MM.1S (cell line): ENCODE measurements at regions not wholly inside any gene's neighbourhood (a gene's known extent, or its start where the extent isn't known, plus 50 kb on each side); places are given as distances from the start of the nearest gene placed in this dataset.

Source experiments
- DNase-seq: peaks from one replicate; pipeline ENCODE4 v3.0.0-alpha.2; 2015
- H2AFZ ChIP-seq: fragments of 300-600 bp; sonication (generic); 2 replicates; pipeline ENCODE4 v1.6.0; 2016; ENCODE audit warnings: antibody characterized with exemption, low read length
- H3F3A ChIP-seq: fragments of 300-600 bp; sonication (generic); 2 replicates; pipeline ENCODE4 v1.6.1; 2016; ENCODE audit warnings: mild to moderate bottlenecking, antibody characterized with exemption, low read length, moderate library complexity, mixed read lengths; ENCODE audit not compliant: insufficient read depth
- H3K27ac ChIP-seq: fragments of 300-600 bp; sonication (generic); 2 replicates; pipeline ENCODE4 v1.5.1; 2016; ENCODE audit warnings: mild to moderate bottlenecking, low read length
- H3K27me3 ChIP-seq: fragments of 300-600 bp; sonication (generic); replicated peaks from 2 replicates; pipeline ENCODE4 v1.6.0; 2016; ENCODE audit warnings: low read length; ENCODE audit not compliant: insufficient read depth
- H3K36me3 ChIP-seq: fragments of 300-600 bp; sonication (generic); replicated peaks from 2 replicates; pipeline ENCODE4 v1.6.1; 2016; ENCODE audit warnings: mild to moderate bottlenecking, low read length, mixed read lengths; ENCODE audit not compliant: insufficient read depth
- H3K4me1 ChIP-seq: fragments of 300-600 bp; sonication (generic); 2 replicates; pipeline ENCODE4 v1.6.1; 2016; ENCODE audit warnings: low read length, mixed read lengths
- H3K4me2 ChIP-seq: fragments of 300-600 bp; sonication (generic); 2 replicates; pipeline ENCODE4 v1.6.0; 2016; ENCODE audit warnings: low read depth, low read length
- H3K4me3 ChIP-seq: fragments of 300-600 bp; sonication (generic); 2 replicates; pipeline ENCODE4 v1.5.1; 2016; ENCODE audit warnings: low read length, mixed read lengths
- H3K79me2 ChIP-seq: fragments of 300-600 bp; sonication (generic); 2 replicates; pipeline ENCODE4 v1.6.1; 2016; ENCODE audit warnings: mixed run types, low read length, mixed read lengths
- H3K9ac ChIP-seq: fragments of 300-600 bp; sonication (generic); 2 replicates; pipeline ENCODE4 v1.6.1; 2016; ENCODE audit warnings: low read length, mixed read lengths
- H3K9me2 ChIP-seq: fragments of 300-600 bp; sonication (generic); replicated peaks from 2 replicates; pipeline ENCODE4 v1.6.1; 2016; ENCODE audit warnings: mild to moderate bottlenecking, low read length, mixed read lengths; ENCODE audit not compliant: insufficient read depth
- H3K9me3 ChIP-seq: fragments of 300-600 bp; sonication (generic); replicated peaks from 2 replicates; pipeline ENCODE4 v1.6.1; 2016; ENCODE audit warnings: mild to moderate bottlenecking, low read length, mixed read lengths; ENCODE audit not compliant: insufficient read depth
- H4K20me1 ChIP-seq: fragments of 300-600 bp; sonication (generic); 2 replicates; pipeline ENCODE4 v1.6.1; 2016; ENCODE audit warnings: mild to moderate bottlenecking, low read length, moderate library complexity, mixed read lengths; ENCODE audit not compliant: insufficient read depth
- EZH2 ChIP-seq: fragments of 300-600 bp; sonication (generic); optimal IDR thresholded peaks from 2 replicates; pipeline ENCODE3; 2017; ENCODE audit warnings: low read depth, mild to moderate bottlenecking, antibody characterized with exemption, low read length, mixed read lengths
- EZH2phosphoT487 ChIP-seq: fragments of 300-600 bp; sonication (generic); IDR thresholded peaks from 2 replicates; pipeline ENCODE4 v1.6.1; 2018; ENCODE audit warnings: antibody characterized with exemption, low read length
- TF ChIP-seq, protein P1 (sequence below): fragments of 300-600 bp; sonication (generic); IDR thresholded peaks from 2 replicates; pipeline ENCODE4 v1.5.1; 2016; ENCODE audit warnings: antibody characterized with exemption, low read length, mixed read lengths

DNA sequence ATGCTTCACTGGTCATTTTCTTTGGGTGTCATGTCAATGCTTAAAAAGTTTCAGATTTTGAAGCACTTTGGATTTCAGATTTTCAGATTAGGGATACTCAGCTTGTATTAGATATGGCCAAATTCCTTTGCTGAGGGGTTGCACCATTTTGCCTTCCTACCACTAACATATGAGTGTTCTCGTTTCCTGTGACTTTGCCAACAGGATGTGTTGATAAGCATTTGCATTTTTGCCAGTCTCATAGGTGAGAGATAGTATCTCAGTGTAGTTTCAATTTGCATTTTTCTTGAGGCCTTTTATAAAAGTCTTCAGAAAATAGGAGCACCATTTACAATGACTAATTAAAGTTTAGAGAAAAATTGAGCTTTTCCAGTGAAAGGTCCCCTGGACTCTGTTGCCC is 71.6 kb upstream of the CLCN4 start:
- no peaks in the 10 kb centered on the region for H3K36me3 ChIP-seq
- TF ChIP-seq, protein P1, sequence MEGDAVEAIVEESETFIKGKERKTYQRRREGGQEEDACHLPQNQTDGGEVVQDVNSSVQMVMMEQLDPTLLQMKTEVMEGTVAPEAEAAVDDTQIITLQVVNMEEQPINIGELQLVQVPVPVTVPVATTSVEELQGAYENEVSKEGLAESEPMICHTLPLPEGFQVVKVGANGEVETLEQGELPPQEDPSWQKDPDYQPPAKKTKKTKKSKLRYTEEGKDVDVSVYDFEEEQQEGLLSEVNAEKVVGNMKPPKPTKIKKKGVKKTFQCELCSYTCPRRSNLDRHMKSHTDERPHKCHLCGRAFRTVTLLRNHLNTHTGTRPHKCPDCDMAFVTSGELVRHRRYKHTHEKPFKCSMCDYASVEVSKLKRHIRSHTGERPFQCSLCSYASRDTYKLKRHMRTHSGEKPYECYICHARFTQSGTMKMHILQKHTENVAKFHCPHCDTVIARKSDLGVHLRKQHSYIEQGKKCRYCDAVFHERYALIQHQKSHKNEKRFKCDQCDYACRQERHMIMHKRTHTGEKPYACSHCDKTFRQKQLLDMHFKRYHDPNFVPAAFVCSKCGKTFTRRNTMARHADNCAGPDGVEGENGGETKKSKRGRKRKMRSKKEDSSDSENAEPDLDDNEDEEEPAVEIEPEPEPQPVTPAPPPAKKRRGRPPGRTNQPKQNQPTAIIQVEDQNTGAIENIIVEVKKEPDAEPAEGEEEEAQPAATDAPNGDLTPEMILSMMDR = no peak
- TF ChIP-seq EZH2phosphoT487 (no peak), EZH2 (no peak)
- no peaks in the 10 kb centered on the region for H3K9me3 ChIP-seq
- no peak overlapping the region for H2AFZ ChIP-seq
- H3K9me2 ChIP-seq = no peaks in the 10 kb centered on the region
- H4K20me1 ChIP-seq = no peaks in the 10 kb centered on the region
- DNase-seq = peak; percentile 80
- peak overlapping the region; percentile 15; the same call in 1 of the 2 replicates for H3K9ac ChIP-seq
- peak overlapping the region; percentile 80 for H3K4me2 ChIP-seq
- H3F3A ChIP-seq = peaks cover 35% of the 10 kb centered on the region
- H3K4me1 ChIP-seq = peaks cover 33% of the 10 kb centered on the region
- H3K27me3 ChIP-seq = no peaks in the 10 kb centered on the region
- H3K4me3 ChIP-seq = no peak overlapping the region
- H3K79me2 ChIP-seq = peaks cover 19% of the 10 kb centered on the region
- H3K27ac ChIP-seq = peak overlapping the region; percentile 93

DNA sequence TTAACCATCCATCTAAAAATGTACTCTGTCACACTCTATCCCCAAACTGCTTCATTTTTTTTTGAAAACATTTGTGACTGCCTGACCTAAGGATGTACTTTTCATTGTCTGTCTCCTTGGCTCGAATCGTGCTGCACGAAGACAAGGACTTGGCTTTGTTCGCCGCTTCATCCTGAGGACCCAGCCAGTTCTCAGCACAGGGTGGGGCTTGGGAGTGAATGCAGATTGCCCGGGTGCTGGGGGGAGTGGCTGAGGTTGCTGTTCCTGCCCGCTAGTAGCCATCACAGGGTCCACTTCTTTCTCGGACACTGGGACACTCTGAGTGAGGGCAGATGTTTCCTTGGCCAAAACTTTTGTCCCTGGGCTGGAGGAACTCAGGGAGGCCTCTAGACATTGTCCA is 70.1 kb upstream of the CLCN4 start:
- Histone ChIP-seq H4K20me1 (no peaks in the 10 kb centered on the region), H3K4me1 (peaks cover 33% of the 10 kb centered on the region), H3K79me2 (peaks cover 19% of the 10 kb centered on the region), H3F3A (peaks cover 35% of the 10 kb centered on the region), H3K27ac (no peak overlapping the region), H3K36me3 (no peaks in the 10 kb centered on the region), H3K9me3 (no peaks in the 10 kb centered on the region), H2AFZ (no peak overlapping the region), H3K9ac (no peak overlapping the region), H3K4me3 (no peak overlapping the region), H3K9me2 (no peaks in the 10 kb centered on the region), H3K4me2 (no peak overlapping the region), H3K27me3 (no peaks in the 10 kb centered on the region)
- no peak for TF ChIP-seq EZH2phosphoT487
- TF ChIP-seq EZH2 = no peak
- TF ChIP-seq, protein P1 = no peak
- no peak for DNase-seq

DNA sequence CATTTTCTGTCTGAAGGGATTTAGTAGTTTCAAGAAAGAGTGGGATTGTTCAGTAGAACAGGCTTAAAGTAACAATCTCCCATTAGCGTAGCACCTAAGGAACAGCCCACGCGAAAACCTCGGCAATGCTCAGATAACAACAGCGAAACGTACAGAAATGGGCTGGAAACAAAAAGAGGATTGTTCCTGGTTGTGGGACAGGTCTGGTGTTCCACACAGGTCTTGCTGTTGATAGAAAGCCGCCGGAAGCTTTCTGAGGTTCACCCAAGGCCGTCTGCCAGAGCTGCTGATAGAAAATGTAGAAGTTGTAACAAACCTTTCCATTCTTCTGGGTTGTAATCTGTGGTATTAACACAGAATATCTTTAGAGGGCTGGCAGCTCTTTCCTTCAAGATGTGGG is 69.4 kb upstream of the CLCN4 start:
- no peak overlapping the region for H3K4me3 ChIP-seq
- DNase-seq = no peak
- H2AFZ ChIP-seq = no peak overlapping the region
- H3K9ac ChIP-seq = no peak overlapping the region
- H3K9me3 ChIP-seq = no peaks in the 10 kb centered on the region
- H3K79me2 ChIP-seq = peaks cover 19% of the 10 kb centered on the region
- H3F3A ChIP-seq = peaks cover 30% of the 10 kb centered on the region
- H4K20me1 ChIP-seq = no peaks in the 10 kb centered on the region
- H3K4me1 ChIP-seq = peaks cover 28% of the 10 kb centered on the region
- no peaks in the 10 kb centered on the region for H3K9me2 ChIP-seq
- no peaks in the 10 kb centered on the region for H3K36me3 ChIP-seq
- H3K4me2 ChIP-seq = no peak overlapping the region
- no peaks in the 10 kb centered on the region for H3K27me3 ChIP-seq
- TF ChIP-seq, protein P1 = no peak
- no peak for TF ChIP-seq EZH2phosphoT487
- no peak for TF ChIP-seq EZH2
- no peak overlapping the region for H3K27ac ChIP-seq
